ENCODE measurements at regions not wholly inside any gene's neighbourhood (a gene's known extent, or its start where the extent isn't known, plus 50 kb on each side); places are given as distances from the start of the nearest gene placed in this dataset.

- no peak overlapping the region for H3K56ac ChIP-seq (ENCODE audit: extremely low read depth, insufficient read depth, low read length)
- no peaks in the 10 kb centered on the region for H3K9me1 ChIP-seq (ENCODE audit: insufficient read depth, low read length)
- no peaks in the 10 kb centered on the region for H3K36me3 ChIP-seq (ENCODE audit: control insufficient read depth, insufficient read depth, low read length)
- in situ Hi-C loops (cut with MboI; ENCODE audit: low sequenced_read_pairs) (no loop called here), dilution Hi-C loops (cut with HindIII; ENCODE audit: low sequenced_read_pairs, unreplicated experiment) (no loop called here), intact Hi-C loops (cut with micrococcal nuclease) (no loop called here)
- H3K4me3 ChIP-seq (ENCODE audit: insufficient read depth, low read depth, low read length), result no peak overlapping the region
- WGBS, 2 experiments (ENCODE audit: extremely low coverage in 2 of 2, insufficient read length in 1 of 2), result 70% methylated on average over 2 of the region's 5 CpGs; no CpG with 5 or more reads in 1 of the 2 experiments
- no peak overlapping the region for H2AK9ac ChIP-seq (replicated peaks; ENCODE audit: low read depth, low read length, poor library complexity)
- H3K9me3 ChIP-seq (ENCODE audit: control insufficient read depth, insufficient read depth, low read length), result peaks cover 6% of the 10 kb centered on the region; the same call in 1 of the 2 replicates
- no peak overlapping the region for H3K18ac ChIP-seq (ENCODE audit: low read depth, low read length)
- no peak overlapping the region for H2AFZ ChIP-seq (replicated peaks; ENCODE audit: low read length, poor library complexity)
- no peak overlapping the region for H3K4ac ChIP-seq (ENCODE audit: low read depth, low read length)
- TF ChIP-seq RCOR1 (IDR thresholded peaks at IDR 0.05; ENCODE audit: insufficient replicate concordance, low read length) (no peak), ELK1 (IDR thresholded peaks at IDR 0.05; ENCODE audit: borderline replicate concordance, low read depth, low read length) (no peak), CHD1 (IDR thresholded peaks at IDR 0.05; ENCODE audit: low read depth, low read length) (no peak), CEBPB (IDR thresholded peaks at IDR 0.05; ENCODE audit: low read depth, low read length) (no peak), NFE2L2 (IDR thresholded peaks at IDR 0.05; ENCODE audit: low read depth, low read length) (no peak), FOS (IDR thresholded peaks at IDR 0.05; ENCODE audit: low read depth, low read length) (no peak), MAZ (IDR thresholded peaks at IDR 0.05; ENCODE audit: borderline replicate concordance, low read depth, low read length) (no peak), RFX5 (IDR thresholded peaks at IDR 0.05; ENCODE audit: low read depth, low read length) (no peak), MXI1 (IDR thresholded peaks at IDR 0.05; ENCODE audit: borderline replicate concordance, low read depth, low read length) (no peak), MAFK (IDR thresholded peaks at IDR 0.05; ENCODE audit: low read depth, low read length) (no peak), RAD21 (IDR thresholded peaks at IDR 0.05; ENCODE audit: low read length) (no peak), USF2 (IDR thresholded peaks at IDR 0.05; ENCODE audit: low read depth, low read length) (no peak), SMC3 (IDR thresholded peaks at IDR 0.05; ENCODE audit: low read depth, low read length) (no peak), CTCF (conservative IDR thresholded peaks at IDR 0.05; ENCODE audit: low read depth, low read length) (no peak), BHLHE40 (IDR thresholded peaks at IDR 0.05; ENCODE audit: low read depth, low read length) (no peak), POLR2A (IDR thresholded peaks at IDR 0.05; ENCODE audit: low read depth, low read length) (no peak)
- DNase-seq (no peak), ATAC-seq (ENCODE audit: low read depth) (no peak)
- H4K5ac ChIP-seq (ENCODE audit: low read depth, low read length), result no peak overlapping the region
- CTCF ChIA-PET, result no interaction called here
- H2BK120ac ChIP-seq (ENCODE audit: low read depth, low read length), result no peak overlapping the region
- H2BK20ac ChIP-seq (ENCODE audit: low read depth, low read length), result no peak overlapping the region
- no peak overlapping the region for H2AK5ac ChIP-seq (ENCODE audit: low read depth, low read length)
- H3K4me1 ChIP-seq (ENCODE audit: control insufficient read depth, insufficient read depth, low read length), result no peaks in the 10 kb centered on the region
- POLR2A ChIA-PET (ENCODE audit: unreplicated experiment), result no interaction called here
- no peak overlapping the region for H4K91ac ChIP-seq (ENCODE audit: insufficient read depth, low read depth, low read length)
- no peak overlapping the region for H2BK15ac ChIP-seq (ENCODE audit: low read depth, low read length)
- BruUV-seq (replicated peaks), result no TSS peak
- H2BK5ac ChIP-seq (ENCODE audit: low read depth, low read length, poor library complexity, severe bottlenecking), result no peak overlapping the region
- H3K4me2 ChIP-seq (ENCODE audit: low read depth, low read length), result no peak overlapping the region
- H4K8ac ChIP-seq (ENCODE audit: low read depth in 2 of 2, low read length in 2 of 2), result no peak overlapping the region
- no peaks in the 10 kb centered on the region for H3K27me3 ChIP-seq (ENCODE audit: control insufficient read depth, insufficient read depth, low read length)
- no peak overlapping the region for H3K23ac ChIP-seq (ENCODE audit: low read depth, low read length)
- no peak overlapping the region for H3K27ac ChIP-seq (ENCODE audit: insufficient read depth, low read length)
- no peaks in the 10 kb centered on the region for H3K79me1 ChIP-seq (ENCODE audit: low read depth in 1 of 2, low read length in 2 of 2)
- H3K9ac ChIP-seq (ENCODE audit: low read depth, low read length), result no peak overlapping the region
- no peak overlapping the region for H3K14ac ChIP-seq (replicated peaks; ENCODE audit: low read depth, low read length)
- H4K20me1 ChIP-seq (ENCODE audit: insufficient read depth, low read length), result no peaks in the 10 kb centered on the region
Measured at GRCh38 chr14:46747001-46747652, 95.5 kb upstream of the RPL10L start.
